Right lobe of liver (tissue), 6 donors: ENCODE measurements at regions not wholly inside any gene's neighbourhood (a gene's known extent, or its start where the extent isn't known, plus 50 kb on each side); places are given as distances from the start of the nearest gene placed in this dataset.

Experiments used
- ATAC-seq, 4 donors: fragments of 200-7000 bp; cut with Tn5 transposase; one replicate each; pipeline ENCODE4 v1.9.1; 2020; ENCODE audit warnings: mild to moderate bottlenecking in 4 of 4, moderate library complexity in 4 of 4
- DNase-seq, 3 donors: peaks; one replicate each; pipeline ENCODE4 v3.0.0-alpha.2; 2020
- H3K27ac ChIP-seq, 3 donors: fragments of 200-600 bp; one replicate each; pipeline ENCODE4 v1.8.0; 2022
- H3K27me3 ChIP-seq, 2 donors: fragments of 200-600 bp; one replicate each; pipeline ENCODE4 v1.8.0; 2022
- H3K36me3 ChIP-seq, 4 donors: fragments of 200-600 bp; sonication (generic) in 1 of 4; one replicate each; pipeline versions ENCODE4 v1.5.1 to v1.8.0; 2017 to 2022; ENCODE audit warnings: control low read depth in 1 of 4
- H3K4me1 ChIP-seq, 4 donors: fragments of 200-600 bp; sonication (generic) in 1 of 4; one replicate each; pipeline versions ENCODE4 v1.5.1 to v1.8.0; 2017 to 2022; ENCODE audit warnings: control low read depth in 1 of 4
- H3K4me3 ChIP-seq, 3 donors: fragments of 200-600 bp; one replicate each; pipeline ENCODE4 v1.8.0; 2022
- H3K9me3 ChIP-seq, 4 donors: fragments of 200-600 bp; sonication (generic) in 1 of 4; one replicate each; pipeline versions ENCODE4 v1.5.1 to v1.8.0; 2017 to 2022; ENCODE audit warnings: control low read depth in 1 of 4
- CTCF ChIP-seq, 4 donors: fragments of 200-600 bp in 3 of 4; fragments of 450-650 bp in 1 of 4; IDR thresholded peaks; one replicate each; pipeline versions ENCODE4 v1.5.1 to v1.8.0; 2016 to 2022; ENCODE audit warnings: antibody characterized with exemption in 4 of 4, mild to moderate bottlenecking in 2 of 4
- POLR2A ChIP-seq: fragments of 450-650 bp; IDR thresholded peaks from one replicate; pipeline ENCODE4 v1.6.1; 2017; ENCODE audit warnings: antibody characterized with exemption, mild to moderate bottlenecking
- WGBS: methylation state at CpG from one replicate; pipeline ENCODE4 v1.1.6; 2018; ENCODE audit warnings: low coverage, low lambda C conversion rate; ENCODE audit not compliant: insufficient coverage; ENCODE audit errors: missing lambda C conversion rate; 5-methylcytosine and 5-hydroxymethylcytosine counted together
- intact Hi-C, 2 donors: fragments of 100-400 bp; cut with DNase I; formaldehyde crosslinking; loops; one replicate each; pipeline versions ENCODE4 v1.11.2 to v1.14.1; 2022
- donor health status: DM: no; HTN: yes; CAD: no.
- donor health status: DM: no; HTN: no; CAD: no.
- donor health status: DM: no; HTN: no; CAD: no.
- donor health status: DM: no; HTN: yes; CAD: no.
- donor health status: DM: no; HTN: yes; CAD: no.

DNA sequence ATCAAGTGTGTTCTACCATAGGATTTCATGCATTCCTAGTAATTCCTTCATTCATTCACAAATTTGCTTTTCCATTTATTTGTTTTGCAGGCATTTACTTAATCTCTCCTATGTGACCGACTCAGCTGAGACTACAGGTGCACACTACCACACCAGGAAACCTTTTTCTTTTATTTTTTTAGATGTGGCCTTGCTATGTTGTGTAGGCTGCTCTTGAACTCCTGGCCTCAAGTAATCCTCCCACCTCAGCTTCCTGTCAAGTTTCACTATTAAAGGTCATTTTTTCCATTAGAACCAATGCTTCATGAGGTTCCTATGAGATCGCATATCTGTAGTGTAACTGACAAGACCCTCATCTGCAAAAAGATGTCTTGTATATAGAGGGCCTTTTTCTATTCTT, 1218.7 kb downstream of the VRK1 start:
- no peak for DNase-seq
- intact Hi-C loops: loop anchor here in 1 of 2 donors (2.0 kb wide), 1 partner anchor 19 kb away; no protein-coding TSS in a partner anchor
- Histone ChIP-seq H3K4me3 (no peak overlapping the region), H3K27ac (no peak overlapping the region), H3K9me3 (no peaks in the 10 kb centered on the region), H3K27me3 (no peaks in the 10 kb centered on the region), H3K4me1 (no peaks in the 10 kb centered on the region), H3K36me3 (no peaks in the 10 kb centered on the region)
- 55% methylated on average over 2 of the region's 2 CpGs for WGBS
- ATAC-seq: no peak
- TF ChIP-seq POLR2A: no peak
- no peak for TF ChIP-seq CTCF (IDR thresholded peaks at IDR 0.05)

- no peak for TF ChIP-seq POLR2A
- TF ChIP-seq CTCF (IDR thresholded peaks at IDR 0.05): no peak
- 47% methylated on average over 2 of the region's 2 CpGs for WGBS
- ATAC-seq: no peak
- no peaks in the 10 kb centered on the region for H3K9me3 ChIP-seq
- DNase-seq: no peak
- H3K4me3 ChIP-seq: no peak overlapping the region
- H3K36me3 ChIP-seq: no peaks in the 10 kb centered on the region
- H3K4me1 ChIP-seq: no peaks in the 10 kb centered on the region
- intact Hi-C loops: no loop called here
- H3K27me3 ChIP-seq: no peaks in the 10 kb centered on the region
- H3K27ac ChIP-seq: no peak overlapping the region
Observed at GRCh38 chr14:98018628-98019027, 1221.4 kb downstream of the VRK1 start.

DNA sequence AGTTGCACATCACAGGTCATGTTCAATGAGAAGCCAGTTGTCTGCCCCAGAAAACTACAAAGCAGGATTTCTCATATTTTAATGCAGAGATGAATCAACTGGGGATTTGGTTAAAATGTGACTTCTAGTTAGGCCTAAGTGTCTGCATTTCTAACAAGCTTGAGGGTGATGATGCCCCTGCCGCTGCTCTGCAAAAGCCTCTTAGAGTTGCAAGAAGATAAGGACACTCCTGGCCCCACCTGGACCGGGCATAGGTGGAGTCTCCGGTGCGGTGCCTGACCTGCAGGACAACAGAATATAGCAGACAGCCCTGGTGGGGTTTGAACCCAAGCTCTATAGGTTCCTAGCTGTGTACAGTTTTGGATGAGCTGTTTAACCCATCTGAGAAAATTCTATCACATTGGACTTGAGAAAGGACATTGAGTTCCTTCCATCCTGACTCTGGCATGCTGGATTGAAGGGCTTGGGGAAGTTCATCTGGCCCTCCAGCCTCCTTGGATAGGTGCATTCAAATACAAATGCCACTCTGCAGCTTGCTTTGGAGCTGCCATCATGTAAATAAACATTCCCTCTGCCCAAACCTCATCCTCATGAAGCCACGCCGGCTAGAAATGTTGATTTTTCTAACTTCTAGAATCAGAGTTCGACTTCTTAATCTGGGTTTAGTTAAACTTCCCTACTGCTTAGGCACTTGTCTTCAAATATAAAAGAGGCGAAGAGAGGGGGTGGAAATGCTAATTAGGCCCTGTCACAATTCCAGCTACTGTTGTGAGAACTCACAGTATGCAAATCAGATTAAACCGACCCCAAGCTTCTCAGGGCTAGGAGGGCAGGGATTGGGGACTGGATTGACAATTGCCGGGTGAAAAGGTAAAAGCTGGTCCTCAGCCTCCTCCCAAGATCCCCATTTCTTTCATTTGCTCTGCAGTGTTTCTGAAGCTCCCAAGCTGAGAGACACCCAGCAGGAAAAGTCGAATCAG, 1225.6 kb downstream of the VRK1 start:
- DNase-seq (no peak), ATAC-seq (no peak)
- Histone ChIP-seq H3K4me3 (no peak overlapping the region), H3K27ac (no peak overlapping the region), H3K36me3 (no peaks in the 10 kb centered on the region), H3K4me1 (no peaks in the 10 kb centered on the region), H3K9me3 (no peaks in the 10 kb centered on the region), H3K27me3 (no peaks in the 10 kb centered on the region)
- TF ChIP-seq POLR2A (no peak), CTCF (IDR thresholded peaks at IDR 0.05) (no peak)
- WGBS: 32% methylated on average over 8 of the region's 11 CpGs
- intact Hi-C loops: no loop called here

DNA sequence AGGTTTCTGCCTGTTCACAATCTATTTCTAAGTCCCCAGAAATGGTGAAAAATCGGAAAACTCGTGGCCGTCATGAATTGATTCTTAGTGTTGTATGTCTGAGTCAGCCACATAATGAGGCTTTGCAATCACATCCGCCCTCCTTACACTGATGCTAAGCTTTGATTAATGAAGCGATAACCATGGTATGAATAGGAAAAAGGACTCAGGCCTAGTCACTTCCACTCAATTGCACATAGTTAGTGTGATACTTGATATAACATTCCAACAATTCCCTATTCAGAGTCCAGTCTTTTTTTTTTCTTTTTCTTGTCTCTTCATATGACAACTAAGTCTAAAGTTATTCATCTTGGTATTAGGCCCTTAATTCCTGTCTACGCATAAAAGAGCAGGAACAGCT, 1231.0 kb downstream of the VRK1 start:
- Histone ChIP-seq H3K36me3 (no peaks in the 10 kb centered on the region), H3K4me3 (no peak overlapping the region), H3K27ac (no peak overlapping the region), H3K27me3 (no peaks in the 10 kb centered on the region), H3K9me3 (no peaks in the 10 kb centered on the region), H3K4me1 (no peaks in the 10 kb centered on the region)
- DNase-seq (no peak), ATAC-seq (no peak)
- 52% methylated on average over 6 of the region's 6 CpGs for WGBS
- TF ChIP-seq POLR2A (no peak), CTCF (IDR thresholded peaks at IDR 0.05) (no peak)
- intact Hi-C loops: no loop called here
